HG03139 (cell line): ENCODE measurements at regions not wholly inside any gene's neighbourhood (a gene's known extent, or its start where the extent isn't known, plus 50 kb on each side); places are given as distances from the start of the nearest gene placed in this dataset.

Experiments
- ATAC-seq: cut with Tn5 transposase; IDR thresholded peaks from one replicate; pipeline ENCODE4 v1.9.1; 2021; ENCODE audit not compliant: unreplicated experiment

DNA sequence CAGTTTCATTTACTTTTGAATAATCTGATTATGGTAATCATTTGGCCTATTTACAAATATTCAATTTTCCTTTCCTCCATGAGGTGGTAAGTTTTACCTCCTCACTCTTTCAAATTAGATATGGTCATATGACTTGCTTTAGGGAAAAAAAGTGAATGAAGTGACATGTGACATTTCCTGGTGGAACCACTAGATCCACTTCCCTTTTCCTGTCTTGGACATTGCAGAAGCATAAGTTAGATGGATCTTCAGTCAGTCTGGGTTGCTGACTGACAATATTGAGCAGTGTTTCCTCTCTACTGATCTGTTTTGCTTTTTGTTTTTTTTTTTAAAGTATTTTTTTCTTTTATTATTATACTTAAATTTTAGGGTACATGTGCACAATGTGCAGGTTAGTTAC lies 481.1 kb upstream of the PTBP2 start:
- no peak for ATAC-seq

- no peak for ATAC-seq
Observed at GRCh38 chr1:96253246-96254035, 468.1 kb upstream of the PTBP2 start.

- ATAC-seq: no peak
Observed at GRCh38 chr1:96256130-96256790, 465.3 kb upstream of the PTBP2 start.

- ATAC-seq: no peak
Observed at GRCh38 chr1:96259399-96259798, 462.2 kb upstream of the PTBP2 start.

DNA sequence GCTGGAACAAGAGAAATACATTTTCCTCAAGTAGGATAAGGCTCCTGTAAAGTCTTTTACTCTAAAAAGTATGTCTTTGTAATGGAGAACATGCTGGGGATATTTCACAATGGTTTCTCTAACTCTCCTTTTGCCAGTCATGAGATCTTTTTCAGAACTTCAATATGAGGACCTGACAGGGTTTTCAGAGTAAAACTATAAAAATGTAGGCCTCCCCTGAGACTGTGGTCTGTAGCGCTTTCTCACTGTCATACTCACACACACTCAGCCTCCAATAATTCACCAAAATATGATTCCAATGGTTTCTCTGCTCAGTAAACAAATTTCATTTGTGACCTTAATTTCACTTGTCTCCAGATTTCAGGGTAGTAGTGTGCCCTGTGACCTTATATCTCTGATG lies 440.1 kb upstream of the PTBP2 start:
- ATAC-seq: no peak

GRCh38 chr1:96290033-96290432 lies 431.6 kb upstream of the PTBP2 start:
- ATAC-seq: no peak

DNA sequence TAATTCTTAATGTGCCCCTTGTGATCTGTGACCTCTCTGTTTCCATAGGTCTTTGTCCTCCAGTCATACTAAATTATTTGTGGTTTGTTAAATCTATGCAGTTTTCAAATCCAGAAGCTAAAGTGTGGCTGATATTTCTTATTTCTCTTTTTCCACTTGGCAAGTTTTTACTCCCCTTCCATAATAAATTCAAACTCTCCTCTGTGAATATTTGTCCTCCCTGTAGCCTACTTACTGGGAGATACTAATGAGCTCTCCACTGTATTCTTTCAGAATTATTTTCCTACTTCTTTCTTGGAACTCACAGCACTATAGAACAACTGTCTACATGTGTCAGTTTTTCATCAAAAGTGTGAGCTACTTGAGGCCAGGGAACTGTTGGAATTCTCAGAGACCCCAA lies 430.8 kb upstream of the PTBP2 start:
- no peak for ATAC-seq

GRCh38 chr1:96291468-96291867 lies 430.1 kb upstream of the PTBP2 start:
- no peak for ATAC-seq

GRCh38 chr1:96292141-96292540 lies 429.4 kb upstream of the PTBP2 start:
- no peak for ATAC-seq

GRCh38 chr1:96296991-96297390 lies 424.6 kb upstream of the PTBP2 start:
- no peak for ATAC-seq

GRCh38 chr1:96306809-96307560 lies 414.6 kb upstream of the PTBP2 start:
- no peak for ATAC-seq

DNA sequence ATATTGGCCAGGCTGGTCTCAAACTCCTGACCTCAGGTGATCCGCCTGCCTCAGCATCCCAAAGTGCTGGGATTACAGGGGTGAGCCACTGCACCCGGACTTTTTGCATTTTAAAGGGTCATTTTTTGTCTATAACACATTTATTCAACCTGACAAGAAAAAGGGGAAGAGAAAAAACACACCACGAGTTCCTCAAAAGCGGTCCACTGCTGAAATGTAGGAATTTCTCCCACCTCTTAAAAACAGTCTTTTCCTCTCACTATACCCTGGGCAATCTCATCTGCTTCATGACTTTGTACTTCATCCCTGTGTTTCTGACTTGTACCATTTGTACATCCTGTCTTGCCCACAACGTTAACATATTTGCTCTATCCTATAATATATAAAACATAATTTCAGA lies 413.3 kb upstream of the PTBP2 start:
- ATAC-seq: no peak

- ATAC-seq: no peak
Observed at GRCh38 chr1:96309783-96310182, 411.8 kb upstream of the PTBP2 start.

- ATAC-seq: no peak
Observed at GRCh38 chr1:96313216-96313615, 408.4 kb upstream of the PTBP2 start.

DNA sequence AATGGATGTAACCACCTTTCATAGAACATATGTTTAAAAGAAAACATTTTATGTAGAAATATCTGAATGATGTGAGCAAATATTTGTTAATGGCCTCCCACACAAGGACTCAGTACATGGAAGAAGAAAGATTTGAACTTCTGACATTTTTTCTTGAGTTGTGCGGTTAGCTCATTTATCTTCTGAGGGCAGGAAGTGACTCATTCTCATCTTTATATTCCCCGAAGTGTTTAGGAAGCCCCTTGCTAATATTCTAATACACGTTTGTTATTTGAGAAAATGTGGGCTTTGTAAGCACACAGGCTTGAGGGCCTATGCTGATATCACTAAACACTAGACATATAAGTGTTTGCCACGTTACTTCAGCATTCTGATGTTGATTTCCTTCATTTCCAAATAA lies 392.5 kb upstream of the PTBP2 start:
- no peak for ATAC-seq

DNA sequence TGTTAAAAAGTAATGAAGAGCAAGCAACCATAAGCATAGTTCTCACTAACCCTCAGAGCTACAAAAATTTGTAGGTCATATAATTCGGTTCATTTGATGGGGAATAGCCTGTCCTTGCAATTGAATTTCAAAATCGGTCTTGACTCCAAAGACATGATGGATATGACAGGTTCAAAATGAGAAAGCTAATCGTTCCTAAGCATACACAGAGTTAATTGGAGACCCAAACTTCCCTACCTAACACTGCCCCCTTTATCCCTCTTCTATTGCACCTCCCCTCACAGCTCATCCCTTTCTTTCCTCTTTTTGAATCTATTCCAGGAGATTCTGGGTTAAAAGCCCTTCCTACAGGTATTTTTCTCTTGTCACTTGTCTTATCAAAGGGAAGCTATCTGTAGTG lies 390.0 kb upstream of the PTBP2 start:
- ATAC-seq: no peak

DNA sequence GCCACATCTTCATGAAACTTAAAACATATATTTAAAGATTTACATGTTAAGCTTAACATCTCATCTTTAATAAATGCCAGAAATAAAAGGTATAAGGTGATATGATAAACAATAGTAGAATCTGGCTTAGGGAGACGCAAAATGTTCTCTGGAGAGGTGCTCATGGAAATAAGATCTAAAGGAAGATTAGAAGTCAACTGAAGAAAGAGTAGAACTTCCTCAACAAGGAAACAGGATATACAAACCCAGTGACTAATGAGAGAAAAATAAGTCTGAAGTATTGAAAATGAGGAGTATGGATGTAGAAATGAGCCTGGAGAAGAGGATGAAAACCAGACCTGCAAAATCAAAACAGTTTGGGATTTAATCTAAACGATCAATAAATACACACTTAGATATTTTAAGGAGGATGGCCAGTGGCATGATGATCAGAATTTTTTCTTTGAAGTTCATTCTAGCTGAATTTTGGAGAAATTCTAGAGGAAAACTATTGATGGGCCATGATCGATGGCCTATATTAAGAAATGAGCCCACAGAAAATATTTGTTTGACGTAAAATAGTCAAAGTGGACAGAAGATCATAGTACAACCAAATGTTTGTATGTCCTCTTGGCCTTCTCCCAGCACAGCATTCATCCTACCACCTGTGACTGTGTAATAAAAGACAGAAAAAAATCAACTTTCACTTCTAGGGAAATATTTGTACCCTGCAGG lies 387.9 kb upstream of the PTBP2 start:
- no peak for ATAC-seq

DNA sequence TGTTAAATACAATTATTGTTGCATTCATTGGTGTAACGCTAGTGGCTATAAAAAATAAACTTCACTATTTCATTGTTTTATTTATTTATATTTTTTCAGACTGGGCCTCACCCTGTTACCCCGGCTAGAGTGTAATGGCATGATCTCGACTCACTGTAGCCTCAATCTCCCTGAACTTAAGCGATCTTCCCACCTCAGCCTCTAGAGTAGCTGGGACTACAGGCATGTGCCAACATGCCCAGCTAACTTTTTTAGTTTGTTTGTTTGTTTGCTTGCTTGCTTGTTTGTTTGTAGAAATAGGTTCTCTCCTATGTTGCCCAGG lies 387.4 kb upstream of the PTBP2 start:
- ATAC-seq: no peak

- ATAC-seq: no peak
Observed at GRCh38 chr1:96338622-96339021, 383.0 kb upstream of the PTBP2 start.

DNA sequence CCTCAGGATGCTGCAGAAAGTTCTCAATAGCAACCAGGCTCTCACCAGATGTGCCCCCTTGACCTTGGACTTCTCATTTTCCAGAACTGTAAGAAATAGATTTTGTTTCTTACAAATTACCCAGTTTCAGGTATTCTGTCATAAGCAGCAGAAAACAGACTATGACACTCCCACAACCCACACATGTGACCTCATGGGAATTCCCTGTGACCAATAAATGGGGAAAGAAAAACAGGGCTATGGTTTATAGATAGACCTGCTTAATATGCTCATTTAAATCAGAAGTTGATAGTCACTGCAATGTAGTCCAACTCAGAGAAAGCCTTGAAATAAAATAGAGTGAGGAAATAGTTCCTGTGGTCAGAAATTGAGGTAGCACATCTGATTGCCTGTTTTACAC lies 380.9 kb upstream of the PTBP2 start:
- no peak for ATAC-seq

- no peak for ATAC-seq
Observed at GRCh38 chr1:96346719-96347118, 374.9 kb upstream of the PTBP2 start.

GRCh38 chr1:96349896-96350295 lies 371.7 kb upstream of the PTBP2 start:
- ATAC-seq: no peak
